HG03432 (cell line): ENCODE measurements at regions not wholly inside any gene's neighbourhood (a gene's known extent, or its start where the extent isn't known, plus 50 kb on each side); places are given as distances from the start of the nearest gene placed in this dataset.
"Not testable (repeated sequence)": the region's sequence is repeated elsewhere in the genome, so short reads cannot be mapped to it uniquely, and the experiment has no call there.

Source experiments
- ATAC-seq: cut with Tn5 transposase; IDR thresholded peaks from one replicate; pipeline ENCODE4 v1.9.1; 2021; ENCODE audit warnings: mild to moderate bottlenecking, moderate library complexity; ENCODE audit not compliant: unreplicated experiment

GRCh38 chr9:40097992-40098391, 742.5 kb downstream of the SPATA31A1 start:
- ATAC-seq = not testable (repeated sequence)

GRCh38 chr9:40106003-40106782, 750.7 kb downstream of the SPATA31A1 start:
- peak; percentile 67 for ATAC-seq

- not testable (repeated sequence) for ATAC-seq
Observed at GRCh38 chr9:40106783-40107248, 751.3 kb downstream of the SPATA31A1 start.

- ATAC-seq = not testable (repeated sequence)
Observed at GRCh38 chr9:40107251-40107650, 751.8 kb downstream of the SPATA31A1 start.

- ATAC-seq = not testable (repeated sequence)
Observed at GRCh38 chr9:40108465-40108864, 753.0 kb downstream of the SPATA31A1 start.

- ATAC-seq = not testable (repeated sequence)
Observed at GRCh38 chr9:40110751-40111150, 755.3 kb downstream of the SPATA31A1 start.

GRCh38 chr9:40111571-40111970, 756.1 kb downstream of the SPATA31A1 start:
- not testable (repeated sequence) for ATAC-seq

- ATAC-seq = not testable (repeated sequence)
Observed at GRCh38 chr9:40130598-40130997, 775.1 kb downstream of the SPATA31A1 start.

GRCh38 chr9:40169204-40169603, 813.7 kb downstream of the SPATA31A1 start:
- ATAC-seq = peak; percentile 80

- not testable (repeated sequence) for ATAC-seq
Observed at GRCh38 chr9:40173316-40173715, 817.8 kb downstream of the SPATA31A1 start.

- ATAC-seq = not testable (repeated sequence)
Observed at GRCh38 chr9:40174035-40174434, 818.6 kb downstream of the SPATA31A1 start.

GRCh38 chr9:40177403-40177802, 821.9 kb downstream of the SPATA31A1 start:
- not testable (repeated sequence) for ATAC-seq

GRCh38 chr9:40191403-40191802, 835.9 kb downstream of the SPATA31A1 start:
- not testable (repeated sequence) for ATAC-seq

- ATAC-seq = not testable (repeated sequence)
Observed at GRCh38 chr9:40192162-40192561, 836.7 kb downstream of the SPATA31A1 start.

- ATAC-seq = not testable (repeated sequence)
Observed at GRCh38 chr9:40196165-40196714, 840.8 kb downstream of the SPATA31A1 start.

GRCh38 chr9:40196803-40197202, 841.3 kb downstream of the SPATA31A1 start:
- not testable (repeated sequence) for ATAC-seq

- ATAC-seq = not testable (repeated sequence)
Observed at GRCh38 chr9:40221596-40222233, 866.2 kb downstream of the SPATA31A1 start.

- not testable (repeated sequence) for ATAC-seq
Observed at GRCh38 chr9:40222617-40223200, 867.2 kb downstream of the SPATA31A1 start.

GRCh38 chr9:40223353-40223752, 867.9 kb downstream of the SPATA31A1 start:
- ATAC-seq = not testable (repeated sequence)
